Spleen (tissue), 11 donors: ENCODE measurements at regions not wholly inside any gene's neighbourhood (a gene's known extent, or its start where the extent isn't known, plus 50 kb on each side); places are given as distances from the start of the nearest gene placed in this dataset.
A peak's percentile ranks its signal among the peaks of the same experiment; 100 is the strongest.

Experiments used
- DNase-seq: peaks from one replicate; pipeline ENCODE4 v3.0.0-alpha.2; 2020
- H3K27ac ChIP-seq, 8 donors: fragments of 200-600 bp; sonication (generic) in 7 of 8; 1 replicate in 4 of 8; 2 replicates in 4 of 8; pipeline versions ENCODE4 v1.5.0 to v1.8.0; 2016 to 2021; ENCODE audit warnings: inconsistent platforms in 4 of 8, mild to moderate bottlenecking in 4 of 8, moderate library complexity in 1 of 8
- H3K27me3 ChIP-seq, 7 donors: fragments of 200-600 bp; sonication (generic) in 6 of 7; replicated peaks in 1 of 7; 1 replicate in 4 of 7; 2 replicates in 3 of 7; pipeline versions ENCODE4 v1.5.0 to v1.8.0; 2016 to 2021; ENCODE audit warnings: inconsistent platforms in 3 of 7, mild to moderate bottlenecking in 1 of 7
- H3K36me3 ChIP-seq, 6 donors: fragments of 200-600 bp; sonication (generic) in 5 of 6; 1 replicate in 4 of 6; 2 replicates in 2 of 6; pipeline versions ENCODE4 v1.5.0 to v1.8.0; 2016 to 2021; ENCODE audit warnings: inconsistent platforms in 2 of 6
- H3K4me1 ChIP-seq, 6 donors: fragments of 200-600 bp; sonication (generic) in 5 of 6; 1 replicate in 3 of 6; 2 replicates in 3 of 6; pipeline versions ENCODE4 v1.5.0 to v1.8.0; 2016 to 2021; ENCODE audit warnings: inconsistent platforms in 3 of 6
- H3K4me3 ChIP-seq, 8 donors: fragments of 200-600 bp; sonication (generic) in 7 of 8; 1 replicate in 4 of 8; 2 replicates in 4 of 8; pipeline versions ENCODE4 v1.5.0 to v1.8.0; 2016 to 2021; ENCODE audit warnings: inconsistent platforms in 4 of 8, mild to moderate bottlenecking in 4 of 8, moderate library complexity in 2 of 8
- H3K9me3 ChIP-seq, 8 donors: fragments of 200-600 bp; sonication (generic) in 7 of 8; 1 replicate in 4 of 8; 2 replicates in 4 of 8; pipeline versions ENCODE4 v1.5.0 to v1.8.0; 2016 to 2021; ENCODE audit warnings: inconsistent platforms in 4 of 8
- CTCF ChIP-seq, 11 experiments: fragments of 200-600 bp in 7 of 11; fragments of 450-650 bp in 4 of 11; sonication (generic) in 4 of 11; IDR thresholded peaks in 8 of 11; conservative IDR thresholded peaks in 3 of 11; 1 replicate in 7 of 11; 2 replicates in 4 of 11; pipeline versions ENCODE4 v1.4.0 to v1.8.0; 2016 to 2021; ENCODE audit warnings: antibody characterized with exemption in 11 of 11, inconsistent platforms in 4 of 11, mild to moderate bottlenecking in 1 of 11
- POLR2A ChIP-seq, 3 donors: fragments of 450-650 bp; IDR thresholded peaks; one replicate each; pipeline ENCODE4 v1.5.1; 2017; ENCODE audit warnings: antibody characterized with exemption in 3 of 3, mild to moderate bottlenecking in 1 of 3
- POLR2AphosphoS5 ChIP-seq, 3 donors: sonication (generic); formaldehyde crosslinking; IDR thresholded peaks; one replicate each; pipeline ENCODE4 v1.5.1; 2017; ENCODE audit warnings: antibody characterized with exemption in 3 of 3
- WGBS, 5 donors: extraction: QIAGEN DNeasy Blood & Tissue Kit in 3 of 5; methylation state at CpG; one replicate each; pipeline versions ENCODE4 v1.1.5 to v1.1.7; 2013 to 2018; 5-methylcytosine and 5-hydroxymethylcytosine counted together
- intact Hi-C: fragments of 100-400 bp; cut with DNase I; formaldehyde crosslinking; loops from one replicate; pipeline ENCODE4 v1.15.0; 2023; ENCODE audit warnings: low total_unique reads
- donor health status: healthy with polysubstance abuse.
- donor health status: DM: no; HTN: no; CAD: no; lungs with moderate emphysema.
- donor health status: DM: no; HTN: no; CAD: no.
- donor health status: Bipolar disorder and iron deficiency.
- donor health status: healthy.
- donor health status: DM: no; HTN: no; CAD: no.
- donor health status: DM: yes; HTN: yes; CAD: no.

GRCh38 chr3:24683090-24683489 lies 188.4 kb upstream of the THRB start:
- no peaks in the 10 kb centered on the region for H3K36me3 ChIP-seq
- no peak overlapping the region for H3K4me3 ChIP-seq
- no peak for TF ChIP-seq POLR2AphosphoS5 (IDR thresholded peaks at IDR 0.05)
- TF ChIP-seq POLR2A (IDR thresholded peaks at IDR 0.05) = no peak
- intact Hi-C loops = loop anchor here (5.0 to 10.0 kb wide), 2 partner anchors 161 to 438 kb away; no protein-coding TSS in a partner anchor
- H3K27me3 ChIP-seq = no peaks in the 10 kb centered on the region
- no peak for DNase-seq
- no peak overlapping the region for H3K27ac ChIP-seq
- H3K9me3 ChIP-seq = no peaks in the 10 kb centered on the region
- 82 to 93% (median 86%) methylated on average over 5 of the region's 5 CpGs for WGBS, 5 donors
- H3K4me1 ChIP-seq = peaks cover 0 to 7% (median 0%) of the 10 kb centered on the region in 6 donors

- H3K27ac ChIP-seq = no peak overlapping the region
- no peaks in the 10 kb centered on the region for H3K9me3 ChIP-seq
- intact Hi-C loops = loop anchor here (5.0 to 10.0 kb wide), 2 partner anchors 162 to 439 kb away; no protein-coding TSS in a partner anchor
- no peak for DNase-seq
- 39 to 50% (median 45%) methylated on average over 6 of the region's 6 CpGs for WGBS, 5 donors
- H3K36me3 ChIP-seq = no peaks in the 10 kb centered on the region
- peaks cover 0 to 6% (median 0%) of the 10 kb centered on the region in 6 donors for H3K4me1 ChIP-seq
- no peaks in the 10 kb centered on the region for H3K27me3 ChIP-seq
- TF ChIP-seq CTCF (IDR thresholded peaks at IDR 0.05 in 8 of 11, conservative IDR thresholded peaks at IDR 0.05 in 3 of 11) (peak in 8 of 11 experiments; percentile 25 to 63 (median 58)), POLR2AphosphoS5 (IDR thresholded peaks at IDR 0.05) (no peak), POLR2A (IDR thresholded peaks at IDR 0.05) (no peak)
- no peak overlapping the region for H3K4me3 ChIP-seq
Measured at GRCh38 chr3:24683633-24684384, 189.2 kb upstream of the THRB start.

- Histone ChIP-seq H3K36me3 (no peaks in the 10 kb centered on the region), H3K9me3 (no peaks in the 10 kb centered on the region), H3K27ac (no peak overlapping the region), H3K4me1 (peaks cover 0 to 6% (median 0%) of the 10 kb centered on the region in 6 donors), H3K4me3 (no peak overlapping the region), H3K27me3 (no peaks in the 10 kb centered on the region)
- 85 to 95% (median 86%) methylated on average over 6 of the region's 6 CpGs for WGBS, 5 donors
- DNase-seq = no peak
- TF ChIP-seq CTCF (IDR thresholded peaks at IDR 0.05 in 8 of 11, conservative IDR thresholded peaks at IDR 0.05 in 3 of 11) (no peak), POLR2A (IDR thresholded peaks at IDR 0.05) (no peak), POLR2AphosphoS5 (IDR thresholded peaks at IDR 0.05) (no peak)
- intact Hi-C loops = loop anchor here (5.0 to 10.0 kb wide), 2 partner anchors 162 to 440 kb away; no protein-coding TSS in a partner anchor
Measured at GRCh38 chr3:24684506-24685023, 189.9 kb upstream of the THRB start.

GRCh38 chr3:24686808-24687207 lies 192.2 kb upstream of the THRB start:
- no peak overlapping the region for H3K27ac ChIP-seq
- H3K9me3 ChIP-seq = no peaks in the 10 kb centered on the region
- H3K27me3 ChIP-seq = no peaks in the 10 kb centered on the region
- H3K4me1 ChIP-seq = peaks cover 0 to 6% (median 0%) of the 10 kb centered on the region in 6 donors
- no peak overlapping the region for H3K4me3 ChIP-seq
- intact Hi-C loops = loop anchor here (10.0 kb wide), 1 partner anchor 442 kb away; no protein-coding TSS in a partner anchor
- DNase-seq = no peak
- WGBS, 5 donors = 6 to 26% (median 22%) methylated on average over 1 of the region's 1 CpG
- TF ChIP-seq CTCF (IDR thresholded peaks at IDR 0.05 in 8 of 11, conservative IDR thresholded peaks at IDR 0.05 in 3 of 11) (no peak), POLR2A (IDR thresholded peaks at IDR 0.05) (no peak), POLR2AphosphoS5 (IDR thresholded peaks at IDR 0.05) (no peak)
- H3K36me3 ChIP-seq = no peaks in the 10 kb centered on the region
